Activated CD4-positive, alpha-beta memory T cell treated with anti-CD3 and anti-CD28 coated beads, Interleukin-2, amount 10 ng/mL, durations not matched to agents 7 days and 5 days (primary cell): ENCODE measurements at regions not wholly inside any gene's neighbourhood (a gene's known extent, or its start where the extent isn't known, plus 50 kb on each side); places are given as distances from the start of the nearest gene placed in this dataset.

Experiments used
- CTCF ChIA-PET: fragments of 350-600 bp; sonication (Branson Sonifier 250); formaldehyde crosslinking; loops from one replicate; lab custom pipeline; 2021; ENCODE audit warnings: antibody characterized with exemption, inconsistent platforms; lab: Charles Lee
- POLR2A ChIA-PET: fragments of 350-600 bp; sonication (Branson Sonifier 250); formaldehyde crosslinking; loops from one replicate; lab custom pipeline; 2021; ENCODE audit warnings: antibody characterized with exemption; lab: Charles Lee
- DNase-seq: peaks from one replicate; pipeline ENCODE4 v3.0.0-alpha.2; 2020
- H3K27ac Mint-ChIP-seq: one replicate; pipeline ENCODE4 v1.8.0; 2021; ENCODE audit warnings: mild to moderate bottlenecking, mixed read lengths
- H3K27me3 Mint-ChIP-seq: one replicate; pipeline ENCODE4 v1.8.0; 2021; ENCODE audit warnings: mixed read lengths
- H3K36me3 Mint-ChIP-seq: one replicate; pipeline ENCODE4 v1.8.0; 2021; ENCODE audit warnings: low read depth, mixed read lengths
- H3K4me1 Mint-ChIP-seq: one replicate; pipeline ENCODE4 v1.8.0; 2021; ENCODE audit warnings: mixed read lengths
- H3K4me3 Mint-ChIP-seq: one replicate; pipeline ENCODE4 v1.8.0; 2021; ENCODE audit warnings: mild to moderate bottlenecking, mixed read lengths
- H3K9me3 Mint-ChIP-seq: one replicate; pipeline ENCODE4 v1.8.0; 2021; ENCODE audit warnings: mixed read lengths

GRCh38 chr20:6411651-6412050 lies 288.8 kb upstream of the FERMT1 start:
- Mint-ChIP-seq H3K27ac (no peak overlapping the region), H3K4me3 (no peak overlapping the region), H3K27me3 (no peaks in the 10 kb centered on the region), H3K4me1 (no peaks in the 10 kb centered on the region), H3K9me3 (no peaks in the 10 kb centered on the region), H3K36me3 (no peaks in the 10 kb centered on the region)
- no peak for DNase-seq
- POLR2A ChIA-PET: no interaction called here
- CTCF ChIA-PET: no interaction called here

DNA sequence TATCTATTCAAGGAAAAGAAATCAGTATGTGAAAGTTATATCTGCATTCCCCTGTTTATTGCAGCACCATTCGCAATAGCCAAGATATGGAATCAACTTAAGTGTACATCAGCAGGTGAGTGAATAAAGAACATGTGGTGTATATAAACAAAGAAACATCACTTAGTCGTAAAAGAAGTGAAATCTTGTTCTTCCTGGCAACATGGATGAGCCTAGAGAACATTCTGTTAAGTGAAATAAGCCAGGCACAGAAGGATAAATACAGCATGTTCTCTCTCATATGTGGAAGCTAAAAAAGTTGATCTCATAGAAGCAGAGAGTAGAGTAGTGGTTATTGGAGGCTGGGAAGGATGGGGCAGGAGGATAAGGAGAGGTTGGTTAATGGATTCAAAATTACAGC lies 287.9 kb upstream of the FERMT1 start:
- Mint-ChIP-seq H3K9me3 (no peaks in the 10 kb centered on the region), H3K36me3 (no peaks in the 10 kb centered on the region), H3K27me3 (no peaks in the 10 kb centered on the region), H3K27ac (no peak overlapping the region), H3K4me3 (no peak overlapping the region), H3K4me1 (no peaks in the 10 kb centered on the region)
- DNase-seq: no peak
- ChIA-PET POLR2A (no interaction called here), CTCF (no interaction called here)

DNA sequence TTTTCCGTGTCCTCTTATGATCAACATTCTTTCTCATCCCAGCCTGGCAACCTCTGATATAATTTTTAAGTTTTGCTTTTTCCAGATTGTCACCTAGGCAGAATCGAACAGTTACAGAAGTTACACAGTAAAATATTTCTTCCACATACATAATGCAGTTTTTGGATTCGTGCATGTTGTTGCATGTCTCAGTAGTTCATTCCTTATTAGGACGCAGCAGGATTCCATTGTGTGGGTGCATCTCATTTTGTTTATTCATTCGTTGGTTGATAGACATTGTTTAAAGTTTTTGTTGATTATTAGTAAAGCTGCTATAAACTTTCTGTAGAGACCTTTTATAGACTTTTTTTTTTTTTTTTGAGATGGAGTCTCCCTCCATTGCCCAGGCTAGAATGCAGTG lies 284.3 kb upstream of the FERMT1 start:
- Mint-ChIP-seq H3K4me3 (no peak overlapping the region), H3K27ac (no peak overlapping the region), H3K4me1 (no peaks in the 10 kb centered on the region), H3K36me3 (no peaks in the 10 kb centered on the region), H3K9me3 (no peaks in the 10 kb centered on the region), H3K27me3 (no peaks in the 10 kb centered on the region)
- DNase-seq: no peak
- POLR2A ChIA-PET: no interaction called here
- CTCF ChIA-PET: no interaction called here

- H3K27me3 Mint-ChIP-seq: no peaks in the 10 kb centered on the region
- no peak overlapping the region for H3K27ac Mint-ChIP-seq
- H3K36me3 Mint-ChIP-seq: no peaks in the 10 kb centered on the region
- H3K9me3 Mint-ChIP-seq: no peaks in the 10 kb centered on the region
- no peak for DNase-seq
- CTCF ChIA-PET: no interaction called here
- POLR2A ChIA-PET: no interaction called here
- H3K4me3 Mint-ChIP-seq: no peak overlapping the region
- no peaks in the 10 kb centered on the region for H3K4me1 Mint-ChIP-seq
Observed at GRCh38 chr20:6401893-6402557, 279.2 kb upstream of the FERMT1 start.

- Mint-ChIP-seq H3K36me3 (no peaks in the 10 kb centered on the region), H3K27ac (no peak overlapping the region), H3K27me3 (no peaks in the 10 kb centered on the region), H3K9me3 (no peaks in the 10 kb centered on the region), H3K4me1 (no peaks in the 10 kb centered on the region), H3K4me3 (no peak overlapping the region)
- DNase-seq: no peak
- ChIA-PET CTCF (no interaction called here), POLR2A (no interaction called here)
Observed at GRCh38 chr20:6397115-6397514, 274.3 kb upstream of the FERMT1 start.

GRCh38 chr20:6395695-6396094 lies 272.9 kb upstream of the FERMT1 start:
- DNase-seq: no peak
- Mint-ChIP-seq H3K36me3 (no peaks in the 10 kb centered on the region), H3K27me3 (no peaks in the 10 kb centered on the region), H3K27ac (no peak overlapping the region), H3K4me1 (no peaks in the 10 kb centered on the region), H3K4me3 (no peak overlapping the region), H3K9me3 (no peaks in the 10 kb centered on the region)
- ChIA-PET CTCF (no interaction called here), POLR2A (no interaction called here)

DNA sequence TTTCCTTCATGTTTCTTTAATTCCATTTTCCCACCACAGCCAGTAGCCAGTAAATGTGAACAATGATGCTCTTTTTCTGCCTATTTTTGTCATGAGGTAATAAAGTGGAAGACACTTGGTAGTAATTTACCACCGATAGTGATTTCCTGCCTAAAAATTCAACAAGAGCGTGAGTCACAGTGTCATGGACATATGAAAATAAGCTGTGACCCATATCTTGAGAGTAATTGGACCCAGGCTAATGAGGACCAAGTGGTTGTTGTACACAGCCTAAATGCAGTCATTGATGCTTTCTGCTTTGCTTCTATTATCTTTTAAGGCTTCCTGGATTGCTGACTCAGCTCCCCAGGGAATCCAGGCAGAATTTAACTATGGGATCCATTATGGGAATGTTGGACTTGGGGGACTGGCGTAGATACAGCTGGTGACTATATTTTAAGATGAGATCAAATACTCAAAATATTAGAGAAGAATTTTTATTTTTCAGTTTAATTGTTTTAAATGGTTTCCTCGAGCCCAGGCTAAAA lies 265.9 kb upstream of the FERMT1 start:
- Mint-ChIP-seq H3K4me3 (no peak overlapping the region), H3K4me1 (no peaks in the 10 kb centered on the region), H3K27me3 (no peaks in the 10 kb centered on the region), H3K27ac (no peak overlapping the region), H3K9me3 (peaks cover 12% of the 10 kb centered on the region), H3K36me3 (no peaks in the 10 kb centered on the region)
- POLR2A ChIA-PET: no interaction called here
- CTCF ChIA-PET: no interaction called here
- DNase-seq: no peak

GRCh38 chr20:6384956-6385486 lies 262.2 kb upstream of the FERMT1 start:
- Mint-ChIP-seq H3K9me3 (peaks cover 12% of the 10 kb centered on the region), H3K4me3 (no peak overlapping the region), H3K27me3 (no peaks in the 10 kb centered on the region), H3K4me1 (no peaks in the 10 kb centered on the region), H3K27ac (no peak overlapping the region), H3K36me3 (no peaks in the 10 kb centered on the region)
- DNase-seq: no peak
- POLR2A ChIA-PET: no interaction called here
- CTCF ChIA-PET: no interaction called here

GRCh38 chr20:6384380-6384779 lies 261.6 kb upstream of the FERMT1 start:
- no peaks in the 10 kb centered on the region for H3K36me3 Mint-ChIP-seq

DNA sequence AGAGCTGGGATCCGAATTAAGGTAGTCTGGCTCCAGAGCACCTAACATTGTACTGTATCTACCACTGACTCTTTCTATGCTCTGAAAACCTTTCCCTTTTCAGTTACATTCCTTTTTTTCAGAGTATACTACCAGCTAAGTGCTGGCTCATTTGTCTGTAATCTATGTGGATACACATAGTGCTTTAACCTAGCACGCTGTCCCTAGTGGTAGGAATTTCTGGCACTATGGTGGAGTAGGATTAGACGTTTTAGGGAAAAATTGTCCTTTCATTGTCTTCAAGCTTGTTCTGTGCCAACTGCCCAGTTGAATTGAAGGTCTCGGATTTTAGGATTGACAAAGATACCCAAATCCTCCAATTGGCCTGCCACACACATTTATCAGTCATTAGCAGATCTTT lies 259.1 kb upstream of the FERMT1 start:
- ChIA-PET POLR2A (no interaction called here), CTCF (no interaction called here)
- DNase-seq: no peak
- H3K27me3 Mint-ChIP-seq: no peaks in the 10 kb centered on the region
- H3K27ac Mint-ChIP-seq: no peak overlapping the region
- H3K4me1 Mint-ChIP-seq: no peaks in the 10 kb centered on the region
- H3K36me3 Mint-ChIP-seq: no peaks in the 10 kb centered on the region
- no peak overlapping the region for H3K4me3 Mint-ChIP-seq
- peaks cover 8% of the 10 kb centered on the region for H3K9me3 Mint-ChIP-seq

More at GRCh38 chr20:6384380-6384779, 261.6 kb upstream of the FERMT1 start:
- Mint-ChIP-seq H3K27me3 (no peaks in the 10 kb centered on the region), H3K9me3 (peaks cover 9% of the 10 kb centered on the region), H3K4me1 (no peaks in the 10 kb centered on the region), H3K4me3 (no peak overlapping the region), H3K27ac (no peak overlapping the region)
- POLR2A ChIA-PET: no interaction called here
- CTCF ChIA-PET: no interaction called here
- no peak for DNase-seq

GRCh38 chr20:6362245-6362644 lies 239.4 kb upstream of the FERMT1 start:
- Mint-ChIP-seq H3K27ac (no peak overlapping the region), H3K27me3 (no peaks in the 10 kb centered on the region), H3K4me1 (no peaks in the 10 kb centered on the region), H3K4me3 (no peak overlapping the region), H3K36me3 (no peaks in the 10 kb centered on the region), H3K9me3 (peaks cover 2% of the 10 kb centered on the region)
- CTCF ChIA-PET: no interaction called here
- no peak for DNase-seq
- POLR2A ChIA-PET: no interaction called here

DNA sequence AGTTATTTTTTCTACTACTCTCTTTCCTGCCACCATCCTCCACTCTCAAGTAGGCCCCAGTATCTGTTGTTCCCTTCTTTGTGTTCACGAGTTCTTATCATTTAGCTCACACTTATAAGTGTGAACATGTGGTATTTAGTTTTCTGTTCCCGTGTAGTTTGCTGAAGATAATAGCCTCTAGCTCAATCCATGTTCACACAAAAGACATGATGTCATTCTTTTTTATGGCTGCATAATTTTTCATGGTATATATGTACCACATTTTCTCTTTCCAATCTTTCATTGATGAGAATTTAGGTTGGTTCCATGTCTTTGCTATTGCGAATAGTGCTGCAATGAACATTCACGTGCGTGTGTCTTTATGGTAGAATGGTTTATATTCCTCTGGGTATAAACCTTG lies 237.9 kb upstream of the FERMT1 start:
- DNase-seq: no peak
- Mint-ChIP-seq H3K9me3 (peaks cover 2% of the 10 kb centered on the region), H3K27me3 (no peaks in the 10 kb centered on the region), H3K27ac (no peak overlapping the region), H3K4me1 (no peaks in the 10 kb centered on the region), H3K36me3 (no peaks in the 10 kb centered on the region), H3K4me3 (no peak overlapping the region)
- POLR2A ChIA-PET: no interaction called here
- CTCF ChIA-PET: no interaction called here

- POLR2A ChIA-PET: no interaction called here
- H3K27me3 Mint-ChIP-seq: no peaks in the 10 kb centered on the region
Observed at GRCh38 chr20:6355754-6356451, 233.1 kb upstream of the FERMT1 start.

DNA sequence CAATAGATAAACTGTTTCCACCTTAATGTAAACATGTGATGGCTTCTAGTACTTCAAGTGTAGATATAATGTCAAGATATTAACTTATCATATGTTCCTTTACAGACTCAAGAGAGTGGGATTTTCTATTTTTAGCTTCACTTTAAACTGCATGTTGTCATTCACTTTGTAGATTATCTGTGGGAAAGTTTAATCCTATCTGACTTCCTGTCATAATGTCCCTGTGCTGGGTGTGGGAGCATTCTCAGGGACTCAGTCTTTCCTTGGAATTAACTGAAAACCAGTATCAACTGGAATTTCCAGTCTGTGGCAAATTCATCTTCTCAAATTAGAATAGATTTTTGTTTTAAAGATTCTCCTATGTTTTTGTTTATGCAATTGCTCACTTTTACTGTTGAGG lies 226.1 kb upstream of the FERMT1 start:
- no peak for DNase-seq
- H3K9me3 Mint-ChIP-seq: peaks cover 3% of the 10 kb centered on the region
- no peaks in the 10 kb centered on the region for H3K27me3 Mint-ChIP-seq
- no peak overlapping the region for H3K27ac Mint-ChIP-seq
- no peak overlapping the region for H3K4me3 Mint-ChIP-seq
- CTCF ChIA-PET: no interaction called here
- POLR2A ChIA-PET: no interaction called here
- no peaks in the 10 kb centered on the region for H3K36me3 Mint-ChIP-seq
- H3K4me1 Mint-ChIP-seq: no peaks in the 10 kb centered on the region

More at GRCh38 chr20:6355754-6356451, 233.1 kb upstream of the FERMT1 start:
- H3K36me3 Mint-ChIP-seq: no peaks in the 10 kb centered on the region
- H3K4me1 Mint-ChIP-seq: no peaks in the 10 kb centered on the region
- CTCF ChIA-PET: no interaction called here
- no peak for DNase-seq
- peaks cover 2% of the 10 kb centered on the region for H3K9me3 Mint-ChIP-seq
- no peak overlapping the region for H3K27ac Mint-ChIP-seq
- H3K4me3 Mint-ChIP-seq: no peak overlapping the region
